ENCODE measurements at regions not wholly inside any gene's neighbourhood (a gene's known extent, or its start where the extent isn't known, plus 50 kb on each side); places are given as distances from the start of the nearest gene placed in this dataset.

DNA sequence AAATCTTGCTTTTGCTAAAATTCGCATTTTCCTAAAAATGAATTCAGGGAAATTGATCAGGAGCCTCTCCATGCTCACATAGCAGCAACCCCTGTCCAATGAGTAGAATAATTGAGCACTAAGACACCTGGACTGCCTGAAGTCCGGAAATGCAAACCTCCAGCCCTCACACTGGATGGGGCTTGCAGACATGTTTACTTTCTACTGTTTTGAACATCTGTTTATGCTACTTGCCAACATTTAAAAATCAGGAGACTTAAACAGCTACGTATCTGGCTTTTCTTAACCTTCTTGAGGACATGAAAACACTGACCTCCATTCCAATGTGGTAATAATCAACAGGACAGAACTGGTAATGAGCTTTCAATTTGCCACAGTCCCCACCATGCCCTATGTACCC lies 184.4 kb downstream of the SHOX2 start:
- no CpG with 5 or more reads among the region's 3 CpGs for WGBS (ENCODE audit: extremely low coverage, insufficient read length, low lambda C conversion rate)
- H3T11ph ChIP-seq (ENCODE audit: low read length), result no peak overlapping the region
- H3K4me3 Mint-ChIP-seq, result no peak overlapping the region

More for the DNA sequence above, 184.4 kb downstream of the SHOX2 start:
- no peak overlapping the region for H3K4me2 ChIP-seq (ENCODE audit: insufficient read depth, insufficient read length, low read length)
- Mint-ChIP-seq H3K27ac (no peak overlapping the region; a peak in 1 of 7 replicates), H3K4me1 (peaks cover 5% of the 10 kb centered on the region in 2 experiments), H3K36me3 (ENCODE audit: insufficient read depth in 1 of 3, low read depth in 3 of 3) (no peaks in the 10 kb centered on the region; a peak in 1 of 7 replicates), H3K9me3 (no peaks in the 10 kb centered on the region), H3K27me3 (ENCODE audit: low read depth) (no peaks in the 10 kb centered on the region)
- H3K27ac ChIP-seq (ENCODE audit: insufficient read length, low read depth, low read length), result no peak overlapping the region
- no peak overlapping the region for H2BK120ac ChIP-seq (ENCODE audit: low read depth, low read length, poor library complexity, severe bottlenecking)
- no peak for DNase-seq
- no peak overlapping the region for H4K5ac ChIP-seq (ENCODE audit: insufficient read length, low read depth, low read length)
- no peak overlapping the region for H3K18ac ChIP-seq (ENCODE audit: insufficient read length, low read depth, low read length)
- H2BK12ac ChIP-seq (ENCODE audit: insufficient read length, low read depth, low read length), result no peak overlapping the region
- no peak overlapping the region for H2AK5ac ChIP-seq (ENCODE audit: insufficient read length, low read length)
- peaks cover 2% of the 10 kb centered on the region; the same call in 1 of the 2 replicates for H3K4me1 ChIP-seq (ENCODE audit: insufficient read depth, low read length)
- H3K23ac ChIP-seq (ENCODE audit: insufficient read length, low read depth, low read length), result no peak overlapping the region
- H2BK20ac ChIP-seq (ENCODE audit: low read depth, low read length, poor library complexity, severe bottlenecking), result no peak overlapping the region
- no peak overlapping the region for H3K4ac ChIP-seq (ENCODE audit: low read depth, low read length)
- no peak overlapping the region for H2BK15ac ChIP-seq (ENCODE audit: low read depth, low read length)
- no peaks in the 10 kb centered on the region for H3K79me2 ChIP-seq (ENCODE audit: insufficient read depth, low read length)
- no peaks in the 10 kb centered on the region for H3K9me3 ChIP-seq (ENCODE audit: control insufficient read depth, low read depth, low read length)
- H3K9ac ChIP-seq (ENCODE audit: extremely low read depth, insufficient read length, low read length), result no peak overlapping the region
- no peak overlapping the region for H2AFZ ChIP-seq (ENCODE audit: low read length)
- no peak overlapping the region for H2BK5ac ChIP-seq (ENCODE audit: insufficient read length, low read length)
- no peaks in the 10 kb centered on the region for H4K20me1 ChIP-seq (ENCODE audit: control insufficient read depth, insufficient read depth, insufficient read length)
- H3K56ac ChIP-seq (ENCODE audit: insufficient read length, low read depth, low read length), result no peak overlapping the region
- H3K27me3 ChIP-seq (ENCODE audit: insufficient read depth, low read length), result no peaks in the 10 kb centered on the region
- no peak overlapping the region for H3K14ac ChIP-seq (ENCODE audit: insufficient read depth, low read length)
- H3K79me1 ChIP-seq (ENCODE audit: insufficient read depth, low read depth, low read length, poor library complexity, severe bottlenecking), result no peaks in the 10 kb centered on the region
- no peaks in the 10 kb centered on the region for H3K23me2 ChIP-seq (ENCODE audit: insufficient read length, low read depth, low read length, poor library complexity, severe bottlenecking)
- H4K8ac ChIP-seq (replicated peaks; ENCODE audit: insufficient read length, low read depth, low read length), result no peak overlapping the region
- no peak for TF ChIP-seq CTCF (conservative IDR thresholded peaks at IDR 0.05)
- no peak overlapping the region for H4K91ac ChIP-seq (ENCODE audit: insufficient read length, low read depth, low read length)

Data from H9 (cell line).